ENCODE measurements at regions not wholly inside any gene's neighbourhood (a gene's known extent, or its start where the extent isn't known, plus 50 kb on each side); places are given as distances from the start of the nearest gene placed in this dataset.
"Not testable (repeated sequence)": the region's sequence is repeated elsewhere in the genome, so short reads cannot be mapped to it uniquely, and the experiment has no call there.

GRCh38 chr4:105066401-105066800 lies 80.3 kb upstream of the TET2 start:
- no peak for DNase-seq
- in situ Hi-C loops (cut with MboI; ENCODE audit: low pct_unique_long_range_greater_than_20kb, low sequenced_read_pairs), result no loop called here

- in situ Hi-C loops (cut with MboI; ENCODE audit: low pct_unique_long_range_greater_than_20kb, low sequenced_read_pairs), result no loop called here
Measured at GRCh38 chr4:105067431-105067830, 79.2 kb upstream of the TET2 start.

DNA sequence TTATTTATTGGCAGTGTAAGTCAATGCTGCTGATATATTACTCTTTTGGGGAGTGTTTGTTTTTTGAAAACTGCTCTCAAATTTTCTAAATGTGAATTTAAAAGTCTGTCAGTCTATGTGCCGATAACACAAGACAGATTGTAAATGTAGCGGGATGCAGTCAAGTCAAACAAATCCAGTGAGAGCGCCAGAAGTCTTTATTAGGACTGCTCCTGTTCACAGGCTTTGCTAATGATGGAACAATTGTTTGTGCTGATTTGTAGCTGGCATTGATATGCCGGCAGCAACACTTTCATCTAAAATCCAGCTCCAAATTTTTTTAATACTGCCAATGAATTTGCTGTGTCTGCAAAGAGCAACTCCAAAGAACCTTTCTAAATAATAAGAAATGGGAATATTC lies 78.7 kb upstream of the TET2 start:
- DNase-seq, result no peak
- in situ Hi-C loops (cut with MboI; ENCODE audit: low pct_unique_long_range_greater_than_20kb, low sequenced_read_pairs), result no loop called here

More at GRCh38 chr4:105067431-105067830, 79.2 kb upstream of the TET2 start:
- DNase-seq, result no peak

DNA sequence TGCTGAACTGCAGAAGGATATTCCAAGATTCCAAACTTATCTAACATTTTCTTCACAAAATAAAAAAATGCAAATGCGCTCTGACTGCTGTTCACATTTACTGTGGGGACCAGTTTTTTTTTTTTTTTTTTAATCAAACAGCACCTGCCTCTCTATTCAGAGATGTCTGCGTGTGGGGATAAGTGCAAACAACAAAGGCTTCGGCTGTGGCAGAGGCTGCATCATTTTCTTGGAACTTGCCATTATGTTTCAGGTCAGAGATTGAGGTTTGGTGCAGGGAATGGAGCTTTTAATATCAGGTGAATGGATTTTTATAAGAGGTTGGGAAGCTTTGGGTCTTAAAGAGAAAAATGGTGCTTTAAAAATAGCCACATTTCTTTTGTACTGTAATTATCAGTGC lies 78.2 kb upstream of the TET2 start:
- in situ Hi-C loops (cut with MboI; ENCODE audit: low pct_unique_long_range_greater_than_20kb, low sequenced_read_pairs), result no loop called here
- no peak for DNase-seq

DNA sequence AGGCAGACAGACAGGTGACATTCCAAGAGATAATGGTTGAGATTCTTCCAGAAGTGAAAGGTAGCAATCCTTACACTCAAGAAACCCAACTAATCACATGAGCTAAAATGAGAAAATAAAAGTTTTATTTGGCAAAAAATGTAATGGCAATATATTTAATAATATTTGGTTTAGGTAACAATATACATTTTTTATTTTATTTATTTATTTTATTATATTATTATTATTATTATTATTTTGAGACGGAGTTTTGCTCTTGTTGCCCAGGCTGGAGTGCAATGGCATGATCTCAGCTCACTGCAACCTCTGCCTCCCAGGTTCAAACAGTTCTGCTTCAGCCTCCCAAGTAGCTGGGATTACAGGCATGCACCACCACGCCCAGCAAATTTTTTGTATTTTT lies 74.6 kb upstream of the TET2 start:
- in situ Hi-C loops (cut with MboI; ENCODE audit: low pct_unique_long_range_greater_than_20kb, low sequenced_read_pairs); DNase-seq: not testable (repeated sequence)

DNA sequence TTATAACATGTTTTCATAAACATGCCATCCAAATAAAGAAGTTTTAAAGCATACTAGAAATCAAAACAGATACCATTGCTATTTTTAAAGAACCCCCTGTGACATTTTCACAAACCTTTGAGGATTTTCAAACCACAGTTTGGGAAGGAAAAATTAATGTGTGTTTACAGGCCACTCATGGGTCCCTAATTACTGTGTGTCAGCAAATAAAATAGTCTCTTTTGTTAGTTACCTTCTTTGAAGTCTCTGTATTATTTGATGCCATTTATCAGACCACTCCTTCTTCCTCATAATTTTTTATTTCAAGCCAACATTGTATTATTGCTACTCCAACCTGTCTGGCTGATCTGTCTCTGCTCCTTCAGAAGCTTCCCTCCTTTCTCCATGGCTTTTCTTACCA lies 72.6 kb upstream of the TET2 start:
- in situ Hi-C loops (cut with MboI; ENCODE audit: low pct_unique_long_range_greater_than_20kb, low sequenced_read_pairs), result no loop called here
- DNase-seq, result no peak

DNA sequence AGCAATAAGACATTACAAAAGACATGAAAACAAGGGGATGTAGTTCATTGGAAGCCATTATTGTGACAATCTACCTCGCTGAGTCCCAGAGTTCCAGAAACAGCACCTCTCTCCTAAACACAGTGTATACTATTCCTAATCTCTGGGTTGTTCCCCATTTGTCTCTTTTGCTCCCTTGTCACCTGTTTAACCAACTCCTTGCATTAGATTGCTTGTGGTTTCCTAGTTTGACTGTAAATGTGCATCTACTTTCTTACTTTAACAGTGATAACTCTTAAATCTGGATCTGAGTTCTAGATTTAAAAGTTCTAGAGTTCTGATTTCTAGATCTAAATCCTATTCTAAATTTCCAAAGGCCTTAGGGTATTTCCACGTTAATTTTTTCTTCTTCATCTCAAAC lies 71.6 kb upstream of the TET2 start:
- DNase-seq, result no peak
- in situ Hi-C loops (cut with MboI; ENCODE audit: low pct_unique_long_range_greater_than_20kb, low sequenced_read_pairs), result no loop called here

DNA sequence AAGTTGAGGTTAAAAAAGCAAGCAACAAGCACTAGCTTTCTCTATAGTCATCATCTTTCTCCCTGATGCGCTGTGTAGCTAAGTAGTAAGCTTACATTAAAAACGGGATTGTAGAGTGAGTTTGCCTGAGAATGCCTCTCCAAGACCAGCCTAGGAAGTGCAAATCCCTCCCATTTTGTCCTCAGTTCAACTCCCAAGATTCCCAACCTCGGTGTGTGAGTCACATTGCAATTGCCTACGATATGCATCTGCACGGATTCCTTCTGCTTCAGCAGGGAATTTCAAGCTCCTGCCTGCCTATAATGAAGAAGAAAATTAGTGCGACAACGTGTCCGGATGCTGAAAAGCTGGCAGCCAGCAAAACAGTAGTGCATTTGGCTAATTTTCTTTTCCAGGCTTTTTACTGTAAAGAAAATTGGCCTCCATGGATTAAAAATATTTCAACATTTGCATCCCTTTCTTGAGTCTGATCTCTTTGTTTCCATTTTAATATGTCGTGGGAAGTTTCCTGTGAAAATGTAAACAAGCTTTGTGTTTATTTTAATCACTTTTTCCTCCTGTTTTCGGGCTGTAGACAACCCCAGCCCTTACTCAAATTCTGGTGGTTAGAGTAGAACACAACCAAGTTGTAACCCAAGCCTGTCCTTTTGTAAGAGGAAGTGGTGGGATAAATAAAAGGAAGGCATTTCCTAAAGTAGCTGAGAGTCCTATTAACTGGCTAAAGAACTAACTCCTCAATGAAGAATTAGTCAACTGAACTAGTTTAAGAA lies 58.4 kb upstream of the TET2 start:
- peak; percentile 38 for DNase-seq
- in situ Hi-C loops (cut with MboI; ENCODE audit: low pct_unique_long_range_greater_than_20kb, low sequenced_read_pairs), result no loop called here

- DNase-seq, result no peak
- in situ Hi-C loops (cut with MboI; ENCODE audit: low pct_unique_long_range_greater_than_20kb, low sequenced_read_pairs), result no loop called here
Measured at GRCh38 chr4:105092356-105092755, 54.3 kb upstream of the TET2 start.

GRCh38 chr4:105092768-105093167 lies 53.9 kb upstream of the TET2 start:
- DNase-seq, result no peak
- in situ Hi-C loops (cut with MboI; ENCODE audit: low pct_unique_long_range_greater_than_20kb, low sequenced_read_pairs), result no loop called here

DNA sequence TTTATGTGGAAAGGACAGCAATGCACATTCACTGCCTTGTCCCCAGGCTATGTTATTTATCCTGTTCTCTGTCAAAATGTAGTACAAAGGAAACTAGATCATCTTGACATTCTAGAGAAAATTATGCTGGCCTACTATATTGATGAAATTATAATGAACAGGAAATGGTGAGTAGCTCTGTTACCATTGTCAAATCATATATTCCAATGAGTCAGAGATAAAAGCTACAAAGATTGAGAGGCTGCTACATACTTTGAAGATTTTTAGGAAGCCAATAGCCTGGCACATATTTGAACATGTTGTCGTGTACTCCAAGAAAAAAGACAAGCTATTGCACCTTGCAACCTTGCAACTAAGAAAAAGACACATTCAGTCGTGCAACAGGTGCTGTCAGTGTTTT lies 52.7 kb upstream of the TET2 start:
- no peak for DNase-seq
- in situ Hi-C loops (cut with MboI; ENCODE audit: low pct_unique_long_range_greater_than_20kb, low sequenced_read_pairs), result no loop called here
